K562 (cell line): ENCODE measurements at regions not wholly inside any gene's neighbourhood (a gene's known extent, or its start where the extent isn't known, plus 50 kb on each side); places are given as distances from the start of the nearest gene placed in this dataset.

Experiments used
- ATAC-seq: fragments of 200-7000 bp; cut with Tn5 transposase; 3 replicates; pipeline ENCODE4 v1.9.1; 2020; ENCODE audit warnings: moderate library complexity
- BruUV-seq: library from RNA; stranded (reverse); fragments of 400-500 nt; replicated peaks from 2 replicates; lab custom pipeline; 2021; lab: Mats Ljungman, UMichigan
- CTCF ChIA-PET: fragments of 300-600 bp; formaldehyde crosslinking; extraction: SDS; loops from one replicate; lab custom pipeline; 2021; ENCODE audit warnings: low intra/inter-chr PET ratio; lab: Yijun Ruan, JAX
- POLR2A ChIA-PET: fragments of 300-600, 350-650 bp; sonication (Branson Sonifier 250); formaldehyde crosslinking; extraction: SDS; loops from one replicate; lab custom pipeline; 2021; ENCODE audit warnings: antibody characterized with exemption, inconsistent platforms; lab: Yijun Ruan, JAX
- DNase-seq, 4 experiments: peaks; one replicate each; pipeline versions ENCODE4 v3.0.0 to v3.0.0-alpha.2; 2011 to 2018; ENCODE audit warnings: low spot score in 3 of 4, mixed read lengths in 3 of 4; ENCODE audit errors: extremely low read depth in 1 of 4
- FAIRE-seq: peaks from 2 replicates; lab custom pipeline; 2011; peaks lifted over from hg19 to GRCh38; lab: Jason Lieb, UNC
- H2AFZ ChIP-seq: 2 replicates; pipeline ENCODE4 v1.6.0; 2011; ENCODE audit warnings: low read depth, low read length, control low read depth, inconsistent platforms
- H3K27ac ChIP-seq: fragments of 200-600 bp; 3 replicates; pipeline ENCODE4 v1.8.0; 2011; ENCODE audit warnings: low read depth, mild to moderate bottlenecking, control low read depth, inconsistent platforms, low read length, moderate library complexity, mixed read lengths; ENCODE audit errors: extremely low read depth
- H3K27me3 ChIP-seq, 2 experiments: fragments of 300-600 bp in 1 of 2; 2 replicates in 1 of 2; 3 replicates in 1 of 2; pipeline versions ENCODE4 v1.6.0 to v1.8.0; 2011; ENCODE audit warnings: inconsistent platforms in 2 of 2, low read length in 2 of 2, mild to moderate bottlenecking in 1 of 2, mixed read lengths in 1 of 2, moderate library complexity in 1 of 2; ENCODE audit not compliant: control insufficient read depth in 2 of 2, insufficient read depth in 2 of 2
- H3K36me3 ChIP-seq: fragments of 300-600 bp; 3 replicates; pipeline ENCODE4 v1.8.0; 2011; ENCODE audit warnings: mild to moderate bottlenecking, low read length, inconsistent platforms; ENCODE audit not compliant: control insufficient read depth, insufficient read depth
- H3K4me1 ChIP-seq, 2 experiments: fragments of 200-600 bp in 1 of 2; replicated peaks in 1 of 2; 2 replicates in 1 of 2; 3 replicates in 1 of 2; pipeline versions ENCODE4 v1.5.1 to v1.8.0; 2011; ENCODE audit warnings: inconsistent platforms in 2 of 2, low read length in 2 of 2, mild to moderate bottlenecking in 1 of 2, mixed read lengths in 1 of 2, moderate library complexity in 1 of 2; ENCODE audit not compliant: control insufficient read depth in 2 of 2, insufficient read depth in 2 of 2
- H3K4me2 ChIP-seq: 2 replicates; pipeline ENCODE4 v1.6.1; 2011; ENCODE audit warnings: low read length, control low read depth, inconsistent platforms, mixed read lengths; ENCODE audit not compliant: insufficient read depth
- H3K4me3 ChIP-seq: fragments of 200-600 bp; sonication (generic), shearing (Covaris generic); 2 replicates; pipeline ENCODE4 v1.5.1; 2016; ENCODE audit warnings: control low read depth, inconsistent platforms
- H3K79me2 ChIP-seq: fragments of 200-600 bp; 3 replicates; pipeline ENCODE4 v1.8.0; 2011; ENCODE audit warnings: low read length, inconsistent platforms; ENCODE audit not compliant: control insufficient read depth, insufficient read depth
- H3K9ac ChIP-seq, 2 experiments: 2 replicates each; pipeline versions ENCODE4 v1.6.0 to v1.6.1; 2011; ENCODE audit warnings: low read depth in 2 of 2, low read length in 2 of 2, control low read depth in 1 of 2, inconsistent platforms in 1 of 2, mild to moderate bottlenecking in 1 of 2, mixed read lengths in 1 of 2; ENCODE audit not compliant: insufficient read depth in 1 of 2
- H3K9me1 ChIP-seq: one replicate; pipeline ENCODE4 v1.6.0; 2011; ENCODE audit warnings: inconsistent platforms, mild to moderate bottlenecking, low read length, moderate library complexity; ENCODE audit not compliant: control insufficient read depth, insufficient read depth
- H3K9me3 ChIP-seq: replicated peaks from 2 replicates; pipeline ENCODE4 v1.5.1; 2011; ENCODE audit warnings: low read depth, low read length, inconsistent platforms; ENCODE audit not compliant: control insufficient read depth, insufficient read depth
- H4K20me1 ChIP-seq: replicated peaks from 2 replicates; pipeline ENCODE4 v1.6.1; 2011; ENCODE audit warnings: low read length, inconsistent platforms, mixed read lengths; ENCODE audit not compliant: control insufficient read depth, insufficient read depth
- GTF2F1 ChIP-seq: IDR thresholded peaks from 2 replicates; pipeline ENCODE4 v1.6.1; 2011; ENCODE audit warnings: low read depth, low read length, improper control_type of control experiment
- HSF4 ChIP-seq: fragments of 250-450 bp; sonication (Bioruptor Pico); IDR thresholded peaks from 2 replicates; pipeline ENCODE4 v2.1.2; 2022; ENCODE audit warnings: mild to moderate bottlenecking, moderate library complexity, borderline replicate concordance
- MTF1 ChIP-seq: fragments of 250-450 bp; sonication (Bioruptor Pico); IDR thresholded peaks from 2 replicates; pipeline ENCODE4 v1.9.0; 2021; ENCODE audit warnings: moderate library complexity, mild to moderate bottlenecking, inconsistent platforms, borderline replicate concordance
- PATZ1 ChIP-seq: fragments of 250-450 bp; sonication (Bioruptor Pico); IDR thresholded peaks from 2 replicates; pipeline ENCODE4 v1.5.0; 2020; ENCODE audit warnings: mild to moderate bottlenecking, borderline replicate concordance
- PCBP1 ChIP-seq: fragments of 200-400 bp; formaldehyde crosslinking; IDR thresholded peaks from 2 replicates; pipeline ENCODE4 v1.6.1; 2018; ENCODE audit warnings: mild to moderate bottlenecking, low read depth, low read length; ENCODE audit not compliant: poor library complexity, severe bottlenecking
- SIN3A ChIP-seq, 2 experiments: fragments of 150-350 bp in 1 of 2; IDR thresholded peaks; 2 replicates each; pipeline ENCODE4 v1.6.1; 2011 to 2016; ENCODE audit warnings: borderline replicate concordance in 2 of 2, low read depth in 2 of 2, low read length in 2 of 2, mild to moderate bottlenecking in 2 of 2, moderate library complexity in 2 of 2; ENCODE audit not compliant: control insufficient read depth in 1 of 2
- SPI1 ChIP-seq: IDR thresholded peaks from 2 replicates; pipeline ENCODE4 v1.6.1; 2011; ENCODE audit warnings: low read depth, low read length, control low read depth, borderline replicate concordance
- SRSF7 ChIP-seq: fragments of 200-400 bp; formaldehyde crosslinking; optimal IDR thresholded peaks from 2 replicates; pipeline ENCODE3; 2017; ENCODE audit warnings: mild to moderate bottlenecking, low read depth, low read length
- TSHZ1 ChIP-seq: fragments of 250-450 bp; sonication (Bioruptor Pico); IDR thresholded peaks from 2 replicates; pipeline ENCODE4 v1.4.0; 2020; ENCODE audit warnings: mild to moderate bottlenecking, moderate library complexity
- ZNF184 ChIP-seq: sonication (generic); formaldehyde crosslinking; IDR thresholded peaks from 2 replicates; pipeline ENCODE4 v1.5.0; 2020; ENCODE audit warnings: missing genetic modification reagents
- ZNF398 ChIP-seq: fragments of 250-450 bp; sonication (Bioruptor Pico); IDR thresholded peaks from 2 replicates; pipeline ENCODE4 v1.8.0; 2021; ENCODE audit warnings: moderate library complexity, mild to moderate bottlenecking, inconsistent platforms
- WGBS: fragments of 100-300 bp; shearing (Covaris generic); methylation state at CpG from one replicate; pipeline ENCODE4 v1.1.6; 2016; ENCODE audit warnings: low coverage, mixed read lengths; ENCODE audit not compliant: insufficient coverage; ENCODE audit errors: missing lambda C conversion rate; 5-methylcytosine and 5-hydroxymethylcytosine counted together
- in situ Hi-C: fragments of 300-500 bp; cut with MboI; formaldehyde crosslinking; loops from 4 replicates; pipeline ENCODE4 v1.15.0; 2018; ENCODE audit warnings: inconsistent platforms, mixed read lengths
- intact Hi-C: fragments of 100-400 bp; cut with micrococcal nuclease; formaldehyde crosslinking; loops from 2 replicates; pipeline ENCODE4 v1.14.2; 2022
- TF ChIP-seq, protein P1 (sequence below): sonication (generic); formaldehyde crosslinking; IDR thresholded peaks from 2 replicates; pipeline ENCODE4 v1.8.0; 2022; ENCODE audit warnings: missing genetic modification reagents, mild to moderate bottlenecking, moderate library complexity, borderline replicate concordance

GRCh38 chrX:9172464-9172850, 138.5 kb upstream of the FAM9B start:
- no peak for FAIRE-seq
- Histone ChIP-seq H4K20me1 (no peaks in the 10 kb centered on the region), H3K9me1 (no peaks in the 10 kb centered on the region), H3K4me3 (no peak overlapping the region), H3K36me3 (no peaks in the 10 kb centered on the region), H3K79me2 (no peaks in the 10 kb centered on the region), H3K27ac (no peak overlapping the region), H3K4me1 (no peaks in the 10 kb centered on the region), H3K9me3 (no peaks in the 10 kb centered on the region), H3K9ac (no peak overlapping the region), H3K4me2 (no peak overlapping the region), H3K27me3 (no peaks in the 10 kb centered on the region), H2AFZ (no peak overlapping the region)
- POLR2A ChIA-PET, result no interaction called here
- 0% methylated on average over 6 of the region's 6 CpGs for WGBS
- ATAC-seq, result no peak
- no peak for DNase-seq
- intact Hi-C loops, result no loop called here
- no TSS peak for BruUV-seq
- in situ Hi-C loops, result no loop called here
- CTCF ChIA-PET, result interaction anchor here (0.6 kb wide), 1 partner anchor 702 kb away, joined by 3 read pairs; no protein-coding TSS in a partner anchor
- TF ChIP-seq ZNF184 (no peak), PATZ1 (CRISPR knock-in tag) (no peak), SIN3A (IDR thresholded peaks at IDR 0.05; ENCODE audit: borderline replicate concordance in 2 of 2, control insufficient read depth in 1 of 2, low read depth in 2 of 2, low read length in 2 of 2) (no peak), HSF4 (CRISPR knock-in tag) (no peak), MTF1 (CRISPR knock-in tag) (no peak), ZNF398 (CRISPR knock-in tag) (no peak), SRSF7 (no peak), SPI1 (no peak), GTF2F1 (no peak), PCBP1 (no peak), TSHZ1 (CRISPR knock-in tag) (no peak)
- TF ChIP-seq, protein P1, sequence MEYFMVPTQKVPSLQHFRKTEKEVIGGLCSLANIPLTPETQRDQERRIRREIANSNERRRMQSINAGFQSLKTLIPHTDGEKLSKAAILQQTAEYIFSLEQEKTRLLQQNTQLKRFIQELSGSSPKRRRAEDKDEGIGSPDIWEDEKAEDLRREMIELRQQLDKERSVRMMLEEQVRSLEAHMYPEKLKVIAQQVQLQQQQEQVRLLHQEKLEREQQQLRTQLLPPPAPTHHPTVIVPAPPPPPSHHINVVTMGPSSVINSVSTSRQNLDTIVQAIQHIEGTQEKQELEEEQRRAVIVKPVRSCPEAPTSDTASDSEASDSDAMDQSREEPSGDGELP (CRISPR knock-in tag), result no peak
